22Rv1 (cell line): ENCODE measurements at regions not wholly inside any gene's neighbourhood (a gene's known extent, or its start where the extent isn't known, plus 50 kb on each side); places are given as distances from the start of the nearest gene placed in this dataset.

ENCODE experiments used
- CTCF ChIP-seq: fragments of 450-650 bp; IDR thresholded peaks from 2 replicates; pipeline ENCODE4 v1.5.1; 2017; ENCODE audit warnings: mild to moderate bottlenecking
- ZFX ChIP-seq: fragments of 450-650 bp; IDR thresholded peaks from 2 replicates; pipeline ENCODE4 v1.6.1; 2017; ENCODE audit warnings: antibody characterized with exemption, borderline replicate concordance

GRCh38 chr9:99345942-99346341 lies 123.9 kb downstream of the SEC61B start:
- TF ChIP-seq CTCF = no peak
- no peak for TF ChIP-seq ZFX
